Astrocyte of the hippocampus (primary cell): ENCODE measurements at regions not wholly inside any gene's neighbourhood (a gene's known extent, or its start where the extent isn't known, plus 50 kb on each side); places are given as distances from the start of the nearest gene placed in this dataset.
"Not testable (repeated sequence)": the region's sequence is repeated elsewhere in the genome, so short reads cannot be mapped to it uniquely, and the experiment has no call there.

Experiments
- DNase-seq: peaks from one replicate; pipeline ENCODE4 v3.0.0; 2011; ENCODE audit warnings: low read depth, low spot score

- DNase-seq, result no peak
Measured at GRCh38 chr14:56040121-56040520, 78.1 kb upstream of the PELI2 start.

GRCh38 chr14:56044196-56044595 is 74.0 kb upstream of the PELI2 start:
- peak; percentile 21 for DNase-seq

GRCh38 chr14:56046546-56046945 is 71.7 kb upstream of the PELI2 start:
- no peak for DNase-seq

- no peak for DNase-seq
Measured at GRCh38 chr14:56046996-56047395, 71.2 kb upstream of the PELI2 start.

GRCh38 chr14:56049536-56049935 is 68.7 kb upstream of the PELI2 start:
- DNase-seq, result no peak

- DNase-seq, result peak; percentile 7
Measured at GRCh38 chr14:56055511-56055910, 62.7 kb upstream of the PELI2 start.

GRCh38 chr14:56056031-56056430 is 62.2 kb upstream of the PELI2 start:
- no peak for DNase-seq

- peak; percentile 80 for DNase-seq
Measured at GRCh38 chr14:56057071-56057741, 61.0 kb upstream of the PELI2 start.

- DNase-seq, result no peak
Measured at GRCh38 chr14:56057767-56058166, 60.4 kb upstream of the PELI2 start.

- no peak for DNase-seq
Measured at GRCh38 chr14:56059054-56059453, 59.2 kb upstream of the PELI2 start.

GRCh38 chr14:56061051-56061450 is 57.2 kb upstream of the PELI2 start:
- no peak for DNase-seq

- DNase-seq, result no peak
Measured at GRCh38 chr14:56063131-56063530, 55.1 kb upstream of the PELI2 start.

GRCh38 chr14:56064513-56064912 is 53.7 kb upstream of the PELI2 start:
- DNase-seq, result no peak

- DNase-seq, result not testable (repeated sequence)
Measured at GRCh38 chr14:56065199-56065598, 53.0 kb upstream of the PELI2 start.

- DNase-seq, result no peak
Measured at GRCh38 chr14:56065621-56066290, 52.5 kb upstream of the PELI2 start.
